Suprapubic skin (tissue), 4 donors: ENCODE measurements at regions not wholly inside any gene's neighbourhood (a gene's known extent, or its start where the extent isn't known, plus 50 kb on each side); places are given as distances from the start of the nearest gene placed in this dataset.

Source experiments
- CTCF ChIP-seq, 2 donors: fragments of 200-600 bp in 1 of 2; fragments of 450-650 bp in 1 of 2; sonication (generic) in 1 of 2; IDR thresholded peaks; one replicate each; pipeline ENCODE4 v1.5.1; 2016 to 2019; ENCODE audit warnings: antibody characterized with exemption in 2 of 2, mild to moderate bottlenecking in 1 of 2, moderate library complexity in 1 of 2
- POLR2A ChIP-seq, 2 donors: fragments of 450-650 bp; IDR thresholded peaks; one replicate each; pipeline ENCODE4 v1.6.1; 2017; ENCODE audit warnings: antibody characterized with exemption in 2 of 2, mild to moderate bottlenecking in 2 of 2, moderate library complexity in 2 of 2
- POLR2AphosphoS5 ChIP-seq, 3 donors: sonication (generic); formaldehyde crosslinking; IDR thresholded peaks; one replicate each; pipeline ENCODE4 v1.6.1; 2017; ENCODE audit warnings: antibody characterized with exemption in 3 of 3

GRCh38 chr4:153950100-153950979, 161.5 kb upstream of the SFRP2 start:
- TF ChIP-seq CTCF (IDR thresholded peaks at IDR 0.05) (no peak), POLR2A (IDR thresholded peaks at IDR 0.05) (no peak), POLR2AphosphoS5 (IDR thresholded peaks at IDR 0.05) (no peak)
